Sigmoid colon (tissue), 4 donors: ENCODE measurements at regions not wholly inside any gene's neighbourhood (a gene's known extent, or its start where the extent isn't known, plus 50 kb on each side); places are given as distances from the start of the nearest gene placed in this dataset.

ENCODE experiments used
- CTCF ChIP-seq, 4 experiments: fragments of 450-650 bp in 3 of 4; fragments of 200-600 bp in 1 of 4; IDR thresholded peaks; one replicate each; pipeline ENCODE4 v1.5.1; 2016 to 2019; ENCODE audit warnings: antibody characterized with exemption in 4 of 4, mild to moderate bottlenecking in 3 of 4, moderate library complexity in 2 of 4
- EP300 ChIP-seq, 4 donors: sonication (generic); formaldehyde crosslinking; IDR thresholded peaks; one replicate each; pipeline ENCODE4 v1.6.1; 2017; ENCODE audit warnings: antibody characterized with exemption in 4 of 4
- POLR2A ChIP-seq, 2 donors: fragments of 450-650 bp; IDR thresholded peaks; one replicate each; pipeline ENCODE4 v1.6.1; 2016; ENCODE audit warnings: antibody characterized with exemption in 2 of 2, mild to moderate bottlenecking in 2 of 2, moderate library complexity in 2 of 2
- POLR2AphosphoS5 ChIP-seq, 4 donors: sonication (generic); formaldehyde crosslinking; IDR thresholded peaks; one replicate each; pipeline ENCODE4 v1.6.1; 2017; ENCODE audit warnings: antibody characterized with exemption in 4 of 4

- no peak for TF ChIP-seq CTCF (IDR thresholded peaks at IDR 0.05)
- no peak for TF ChIP-seq POLR2AphosphoS5 (IDR thresholded peaks at IDR 0.05)
- no peak for TF ChIP-seq POLR2A (IDR thresholded peaks at IDR 0.05)
- no peak for TF ChIP-seq EP300 (IDR thresholded peaks at IDR 0.05)
Measured at GRCh38 chr13:48602296-48603016, 51.3 kb upstream of the CYSLTR2 start.
